IMR-90 (cell line): ENCODE measurements at regions not wholly inside any gene's neighbourhood (a gene's known extent, or its start where the extent isn't known, plus 50 kb on each side); places are given as distances from the start of the nearest gene placed in this dataset.

Source experiments
- ATAC-seq: fragments of 200-7000 bp; cut with Tn5 transposase; 2 replicates; pipeline ENCODE4 v1.9.1; 2020; ENCODE audit warnings: low read depth, mild to moderate bottlenecking, moderate library complexity
- BruUV-seq: library from RNA; stranded (reverse); fragments of 400-500 nt; replicated peaks from 2 replicates; lab custom pipeline; 2021; lab: Mats Ljungman, UMichigan
- CTCF ChIA-PET: fragments of 300-600 bp; formaldehyde crosslinking; extraction: SDS; loops from one replicate; lab custom pipeline; 2021; ENCODE audit warnings: antibody characterized with exemption; lab: Yijun Ruan, JAX
- POLR2A ChIA-PET: fragments of 300-600 bp; sonication (Branson Sonifier 250); formaldehyde crosslinking; loops from one replicate; lab custom pipeline; 2022; ENCODE audit warnings: antibody characterized with exemption; ENCODE audit not compliant: unreplicated experiment; lab: Charles Lee
- DNase-seq: peaks from one replicate; pipeline ENCODE4 v3.0.0; 2013
- H2AFZ ChIP-seq: replicated peaks from 2 replicates; pipeline ENCODE3; 2013; ENCODE audit warnings: low read length, mild to moderate bottlenecking; ENCODE audit not compliant: poor library complexity
- H2AK5ac ChIP-seq: 2 replicates; pipeline ENCODE4 v1.6.1; 2013; ENCODE audit warnings: low read depth, low read length, inconsistent platforms
- H2AK9ac ChIP-seq: replicated peaks from 2 replicates; pipeline ENCODE3; 2013; ENCODE audit warnings: mild to moderate bottlenecking, low read depth, low read length, moderate library complexity; ENCODE audit not compliant: poor library complexity
- H2BK120ac ChIP-seq: 2 replicates; pipeline ENCODE4 v1.6.1; 2013; ENCODE audit warnings: low read depth, low read length, inconsistent platforms
- H2BK15ac ChIP-seq: 3 replicates; pipeline ENCODE4 v1.6.1; 2013; ENCODE audit warnings: low read depth, low read length, inconsistent platforms
- H2BK20ac ChIP-seq: 2 replicates; pipeline ENCODE4 v1.6.1; 2013; ENCODE audit warnings: low read depth, mild to moderate bottlenecking, inconsistent platforms, low read length, moderate library complexity
- H2BK5ac ChIP-seq: 2 replicates; pipeline ENCODE4 v1.6.1; 2013; ENCODE audit warnings: mild to moderate bottlenecking, low read depth, low read length, inconsistent platforms; ENCODE audit not compliant: poor library complexity, severe bottlenecking
- H3K14ac ChIP-seq: replicated peaks from 2 replicates; pipeline ENCODE4 v1.6.1; 2013; ENCODE audit warnings: low read depth, low read length, inconsistent platforms
- H3K18ac ChIP-seq: 2 replicates; pipeline ENCODE4 v1.6.1; 2013; ENCODE audit warnings: low read depth, low read length, control low read depth
- H3K23ac ChIP-seq: 2 replicates; pipeline ENCODE4 v1.6.1; 2013; ENCODE audit warnings: low read depth, low read length, inconsistent platforms
- H3K27ac ChIP-seq: 2 replicates; pipeline ENCODE4 v1.5.1; 2013; ENCODE audit warnings: mild to moderate bottlenecking, control low read depth, low read length; ENCODE audit not compliant: insufficient read depth
- H3K27me3 ChIP-seq: 2 replicates; pipeline ENCODE4 v1.6.1; 2013; ENCODE audit warnings: low read length; ENCODE audit not compliant: control insufficient read depth, insufficient read depth
- H3K36me3 ChIP-seq: 2 replicates; pipeline ENCODE4 v1.6.1; 2013; ENCODE audit warnings: low read length, mixed read lengths; ENCODE audit not compliant: control insufficient read depth, insufficient read depth
- H3K4ac ChIP-seq: 2 replicates; pipeline ENCODE4 v1.6.1; 2013; ENCODE audit warnings: low read depth, low read length, inconsistent platforms
- H3K4me1 ChIP-seq: 2 replicates; pipeline ENCODE4 v1.6.1; 2013; ENCODE audit warnings: low read length, mixed read lengths; ENCODE audit not compliant: control insufficient read depth, insufficient read depth
- H3K4me2 ChIP-seq: 2 replicates; pipeline ENCODE4 v1.6.1; 2013; ENCODE audit warnings: low read depth, mild to moderate bottlenecking, control low read depth, low read length, moderate library complexity
- H3K4me3 ChIP-seq: 2 replicates; pipeline ENCODE4 v1.5.1; 2013; ENCODE audit warnings: low read depth, mild to moderate bottlenecking, control low read depth, low read length, moderate library complexity; ENCODE audit not compliant: insufficient read depth
- H3K56ac ChIP-seq: 2 replicates; pipeline ENCODE4 v1.6.1; 2013; ENCODE audit warnings: low read length, inconsistent platforms; ENCODE audit not compliant: insufficient read depth; ENCODE audit errors: extremely low read depth
- H3K79me1 ChIP-seq, 2 experiments: 2 replicates each; pipeline ENCODE4 v1.6.1; 2013; ENCODE audit warnings: low read length in 2 of 2, inconsistent platforms in 1 of 2, low read depth in 1 of 2
- H3K9ac ChIP-seq: 2 replicates; pipeline ENCODE4 v1.6.1; 2013; ENCODE audit warnings: low read depth, low read length, control low read depth
- H3K9me1 ChIP-seq: 2 replicates; pipeline ENCODE4 v1.6.1; 2013; ENCODE audit warnings: low read length, inconsistent platforms; ENCODE audit not compliant: insufficient read depth
- H3K9me3 ChIP-seq: 2 replicates; pipeline ENCODE4 v1.6.1; 2013; ENCODE audit warnings: low read length; ENCODE audit not compliant: control insufficient read depth, insufficient read depth
- H4K20me1 ChIP-seq: 2 replicates; pipeline ENCODE4 v1.6.1; 2013; ENCODE audit warnings: low read length, inconsistent platforms; ENCODE audit not compliant: insufficient read depth
- H4K5ac ChIP-seq: 2 replicates; pipeline ENCODE4 v1.6.1; 2013; ENCODE audit warnings: mild to moderate bottlenecking, low read depth, low read length, control low read depth
- H4K8ac ChIP-seq, 2 experiments: 2 replicates each; pipeline ENCODE4 v1.6.1; 2013; ENCODE audit warnings: low read depth in 2 of 2, low read length in 2 of 2, control low read depth in 1 of 2, inconsistent platforms in 1 of 2
- H4K91ac ChIP-seq: 2 replicates; pipeline ENCODE4 v1.6.1; 2013; ENCODE audit warnings: low read depth, low read length, inconsistent platforms; ENCODE audit not compliant: insufficient read depth
- CEBPB ChIP-seq: IDR thresholded peaks from 2 replicates; pipeline ENCODE4 v1.6.1; 2012; ENCODE audit warnings: low read depth, low read length, improper control_type of control experiment
- FOS ChIP-seq: fragments of 150-350 bp; IDR thresholded peaks from 2 replicates; pipeline ENCODE4 v1.6.1; 2016; ENCODE audit warnings: low read depth, low read length
- MAFK ChIP-seq: IDR thresholded peaks from 2 replicates; pipeline ENCODE4 v1.6.1; 2012; ENCODE audit warnings: low read depth, low read length, improper control_type of control experiment
- MAZ ChIP-seq: IDR thresholded peaks from 2 replicates; pipeline ENCODE4 v1.6.1; 2012; ENCODE audit warnings: low read depth, mild to moderate bottlenecking, low read length, improper control_type of control experiment, moderate library complexity, borderline replicate concordance
- MXI1 ChIP-seq: IDR thresholded peaks from 2 replicates; pipeline ENCODE4 v1.6.1; 2012; ENCODE audit warnings: low read depth, mild to moderate bottlenecking, low read length, moderate library complexity, borderline replicate concordance
- SMC3 ChIP-seq: fragments of 150-350 bp; IDR thresholded peaks from 2 replicates; pipeline ENCODE4 v1.6.1; 2016; ENCODE audit warnings: low read depth, mild to moderate bottlenecking, antibody characterized with exemption, low read length, moderate library complexity
- USF2 ChIP-seq: fragments of 150-350 bp; IDR thresholded peaks from 2 replicates; pipeline ENCODE4 v1.6.1; 2017; ENCODE audit warnings: mild to moderate bottlenecking, antibody characterized with exemption, low read length, low read depth
- WGBS, 2 experiments: methylation state at CpG; one replicate each; pipeline versions ENCODE4 v1.1.5 to v1.1.7; 2013; ENCODE audit warnings: missing lambda C conversion rate in 2 of 2; ENCODE audit not compliant: insufficient read length in 1 of 2; ENCODE audit errors: extremely low coverage in 2 of 2; 5-methylcytosine and 5-hydroxymethylcytosine counted together
- dilution Hi-C: fragments of 300-500 bp; cut with HindIII; formaldehyde crosslinking; loops from one replicate; pipeline ENCODE4 v1.14.3; 2018; ENCODE audit warnings: low sequenced_read_pairs; ENCODE audit not compliant: unreplicated experiment
- in situ Hi-C: fragments of 300-500 bp; cut with MboI; formaldehyde crosslinking; loops from 3 replicates; pipeline ENCODE4 v1.14.3; 2019; ENCODE audit warnings: low sequenced_read_pairs, inconsistent platforms, mixed read lengths
- intact Hi-C: fragments of 100-400 bp; cut with micrococcal nuclease; formaldehyde crosslinking; loops from 2 replicates; pipeline ENCODE4 v1.10.0; 2022

- in situ Hi-C loops (no loop called here), dilution Hi-C loops (no loop called here), intact Hi-C loops (no loop called here)
- Histone ChIP-seq H2BK5ac (no peak overlapping the region), H3K4ac (no peak overlapping the region), H3K36me3 (no peaks in the 10 kb centered on the region), H2BK20ac (no peak overlapping the region), H3K27me3 (no peaks in the 10 kb centered on the region; the same call in 1 of the 2 replicates), H3K9ac (no peak overlapping the region), H3K9me3 (no peaks in the 10 kb centered on the region), H2AK5ac (no peak overlapping the region), H4K20me1 (no peaks in the 10 kb centered on the region), H3K9me1 (no peaks in the 10 kb centered on the region), H4K5ac (no peak overlapping the region), H3K4me3 (no peak overlapping the region), H2AFZ (no peak overlapping the region), H2BK120ac (no peak overlapping the region), H3K56ac (no peak overlapping the region), H3K14ac (no peak overlapping the region), H4K91ac (no peak overlapping the region), H4K8ac (no peak overlapping the region), H3K18ac (no peak overlapping the region), H2BK15ac (no peak overlapping the region), H3K23ac (no peak overlapping the region), H3K4me2 (no peak overlapping the region), H3K27ac (no peak overlapping the region), H3K79me1 (no peaks in the 10 kb centered on the region), H3K4me1 (no peaks in the 10 kb centered on the region), H2AK9ac (no peak overlapping the region)
- ChIA-PET POLR2A (no interaction called here), CTCF (interaction anchor here (1.5 kb wide), 1 partner anchor 8 kb away, joined by 4 read pairs; no protein-coding TSS in a partner anchor)
- BruUV-seq = no TSS peak
- ATAC-seq (no peak), DNase-seq (no peak)
- no CpG with 5 or more reads among the region's 3 CpGs for WGBS, 2 experiments
- no peak for TF ChIP-seq MAZ
- TF ChIP-seq MAFK = no peak
- TF ChIP-seq SMC3 = no peak
- TF ChIP-seq CEBPB = no peak
- TF ChIP-seq USF2 = no peak
- no peak for TF ChIP-seq FOS
- no peak for TF ChIP-seq MXI1
Measured at GRCh38 chr2:151189125-151189524, 72.5 kb downstream of the RBM43 start.
